ENCODE measurements at regions not wholly inside any gene's neighbourhood (a gene's known extent, or its start where the extent isn't known, plus 50 kb on each side); places are given as distances from the start of the nearest gene placed in this dataset.

- TF ChIP-seq PRDM1 (tag by site-specific recombination; IDR thresholded peaks at IDR 0.05) (no peak), ZSCAN30 (tag by site-specific recombination; IDR thresholded peaks at IDR 0.05) (no peak), ZBTB20 (tag by site-specific recombination; IDR thresholded peaks at IDR 0.05) (no peak), ZBTB7A (tag by site-specific recombination; IDR thresholded peaks at IDR 0.05; ENCODE audit: low read depth) (no peak)
These were observed 56.4 kb upstream of the CCDC71L start (continued) for GRCh38 chr7:106717254-106717954.

DNA sequence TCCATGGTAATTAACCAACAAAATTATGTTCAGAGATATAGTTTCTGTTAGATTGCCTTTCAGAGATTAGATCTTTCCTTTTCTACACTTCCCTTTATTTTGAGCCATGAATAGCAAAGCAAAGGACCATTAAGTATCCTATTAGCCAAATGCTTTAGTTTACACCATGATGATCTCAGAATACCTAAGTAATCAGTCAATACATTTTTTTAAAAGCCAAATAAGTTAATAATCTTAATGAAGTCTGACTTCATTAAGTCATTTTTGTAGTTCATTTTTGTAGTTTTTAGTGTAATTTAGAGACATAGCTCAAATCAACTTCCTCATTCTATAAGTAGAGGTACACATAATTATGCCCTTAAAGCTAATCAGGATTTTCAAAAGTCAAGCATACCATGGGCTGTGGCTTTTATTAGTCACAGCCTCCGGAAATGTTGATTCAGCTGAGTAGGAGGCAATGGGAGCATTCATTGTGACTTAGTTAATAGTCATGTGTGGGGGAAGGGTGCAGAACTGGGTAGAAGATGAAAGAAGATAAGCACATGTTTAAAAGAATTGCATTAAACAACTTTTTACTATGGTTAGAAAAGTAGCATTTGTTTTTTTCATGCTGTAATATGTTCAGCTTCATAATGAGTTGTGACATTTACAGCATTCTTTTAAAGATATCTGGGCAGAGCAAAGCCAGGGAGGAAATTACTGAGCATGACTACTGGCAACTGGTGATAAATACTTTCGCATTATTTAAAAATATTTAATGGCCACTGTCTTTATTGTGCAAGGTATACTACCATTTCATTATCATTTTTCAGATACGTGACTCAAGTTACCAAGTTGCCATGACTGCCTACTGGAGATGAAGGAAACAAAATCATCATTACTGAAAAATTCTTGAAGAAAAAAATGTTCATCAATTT is 57.3 kb upstream of the CCDC71L start:
- TF ChIP-seq ZNF221 (tag by site-specific recombination; IDR thresholded peaks at IDR 0.05; ENCODE audit: borderline replicate concordance) (no peak), ZFHX2 (tag by site-specific recombination; conservative IDR thresholded peaks at IDR 0.05) (peak; percentile 65), EGR2 (tag by site-specific recombination; IDR thresholded peaks at IDR 0.05; ENCODE audit: low read depth) (peak; percentile 68), ZNF19 (tag by site-specific recombination; IDR thresholded peaks at IDR 0.05; ENCODE audit: low read depth) (no peak)
- no peak overlapping the region for H3K4me3 ChIP-seq (ENCODE audit: low read depth, low read length)
- no peaks in the 10 kb centered on the region for H3K36me3 ChIP-seq (ENCODE audit: control insufficient read depth in 2 of 2, insufficient read depth in 1 of 2, low read length in 2 of 2)
- no peak overlapping the region for H3K27ac ChIP-seq (ENCODE audit: extremely low read depth, low read depth, low read length)
- CTCF ChIA-PET: interaction anchor here (0.7 to 2.4 kb wide), 2 partner anchors 18 to 500 kb away, joined by 4 to 7 read pairs; no protein-coding TSS in a partner anchor
- POLR2A ChIA-PET: no interaction called here
- H3K9me3 ChIP-seq (ENCODE audit: control insufficient read depth, insufficient read depth, low read depth, low read length): no peaks in the 10 kb centered on the region
- no peaks in the 10 kb centered on the region for H3K4me1 ChIP-seq (ENCODE audit: control insufficient read depth, insufficient read depth, low read length)

DNA sequence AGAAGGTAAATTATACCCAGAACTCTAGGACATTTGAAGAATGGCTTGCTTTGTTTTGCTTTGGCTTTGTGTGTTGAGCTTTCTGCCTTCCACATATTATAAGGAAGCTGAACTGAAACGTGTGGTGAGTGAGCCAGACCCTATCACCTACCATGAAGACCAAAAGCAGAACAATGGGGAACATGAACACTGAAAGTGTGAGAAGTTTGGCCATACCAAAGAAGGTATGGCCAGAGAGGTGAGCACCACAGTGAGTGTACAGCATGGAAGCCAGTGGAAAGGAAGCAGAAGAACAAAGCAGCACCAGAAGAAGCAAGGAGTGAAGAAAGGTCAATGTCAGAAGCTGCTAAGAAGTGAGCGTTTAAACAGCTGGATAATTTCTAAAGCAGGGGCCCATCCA is 59.7 kb upstream of the CCDC71L start:
- Histone ChIP-seq H3K27ac (ENCODE audit: extremely low read depth, low read depth, low read length) (no peak overlapping the region), H3K9me3 (ENCODE audit: control insufficient read depth, insufficient read depth, low read depth, low read length) (no peaks in the 10 kb centered on the region), H3K4me1 (ENCODE audit: control insufficient read depth, insufficient read depth, low read length) (no peaks in the 10 kb centered on the region), H3K36me3 (ENCODE audit: control insufficient read depth in 2 of 2, insufficient read depth in 1 of 2, low read length in 2 of 2) (no peaks in the 10 kb centered on the region), H3K4me3 (ENCODE audit: low read depth, low read length) (no peak overlapping the region)
- POLR2A ChIA-PET: no interaction called here
- CTCF ChIA-PET: interaction anchor here (1.0 to 1.7 kb wide), 2 partner anchors 16 to 178 kb away, joined by 3 to 6 read pairs; no protein-coding TSS in a partner anchor
- TF ChIP-seq ZNF747 (tag by site-specific recombination; IDR thresholded peaks at IDR 0.05) (no peak), ZNF777 (tag by site-specific recombination; IDR thresholded peaks at IDR 0.05; ENCODE audit: borderline replicate concordance) (no peak), SP3 (tag by site-specific recombination; IDR thresholded peaks at IDR 0.05) (no peak), ZNF391 (tag by site-specific recombination; IDR thresholded peaks at IDR 0.05; ENCODE audit: borderline replicate concordance, low read depth) (no peak), GLIS2 (tag by site-specific recombination; IDR thresholded peaks at IDR 0.05) (no peak), ZNF776 (tag by site-specific recombination; IDR thresholded peaks at IDR 0.05; ENCODE audit: borderline replicate concordance) (no peak), ZNF626 (tag by site-specific recombination; IDR thresholded peaks at IDR 0.05) (no peak), ZIC2 (tag by site-specific recombination; IDR thresholded peaks at IDR 0.05) (no peak), ZBTB44 (tag by site-specific recombination; IDR thresholded peaks at IDR 0.05) (no peak), GLI4 (tag by site-specific recombination; IDR thresholded peaks at IDR 0.05) (no peak), ZNF175 (tag by site-specific recombination; IDR thresholded peaks at IDR 0.05) (no peak), ZSCAN30 (tag by site-specific recombination; IDR thresholded peaks at IDR 0.05) (no peak), PRDM2 (tag by site-specific recombination; IDR thresholded peaks at IDR 0.05; ENCODE audit: borderline replicate concordance) (no peak), GFI1B (tag by site-specific recombination; IDR thresholded peaks at IDR 0.05) (no peak)
- TF ChIP-seq, protein P1, sequence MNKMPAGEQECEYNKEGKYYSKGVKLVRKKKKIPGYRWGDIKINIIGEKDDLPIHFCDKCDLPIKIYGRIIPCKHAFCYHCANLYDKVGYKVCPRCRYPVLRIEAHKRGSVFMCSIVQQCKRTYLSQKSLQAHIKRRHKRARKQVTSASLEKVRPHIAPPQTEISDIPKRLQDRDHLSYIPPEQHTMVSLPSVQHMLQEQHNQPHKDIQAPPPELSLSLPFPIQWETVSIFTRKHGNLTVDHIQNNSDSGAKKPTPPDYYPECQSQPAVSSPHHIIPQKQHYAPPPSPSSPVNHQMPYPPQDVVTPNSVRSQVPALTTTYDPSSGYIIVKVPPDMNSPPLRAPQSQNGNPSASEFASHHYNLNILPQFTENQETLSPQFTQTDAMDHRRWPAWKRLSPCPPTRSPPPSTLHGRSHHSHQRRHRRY (tag by site-specific recombination; IDR thresholded peaks at IDR 0.05): no peak
